ENCODE measurements at regions not wholly inside any gene's neighbourhood (a gene's known extent, or its start where the extent isn't known, plus 50 kb on each side); places are given as distances from the start of the nearest gene placed in this dataset.

GRCh38 chr5:156169495-156169894 is 157.5 kb upstream of the SGCD start:
- Mint-ChIP-seq H3K4me1 (ENCODE audit: low read depth, unreplicated experiment) (peaks cover 5% of the 10 kb centered on the region), H3K36me3 (ENCODE audit: low read depth, unreplicated experiment) (no peaks in the 10 kb centered on the region), H3K4me3 (ENCODE audit: unreplicated experiment) (no peak overlapping the region), H3K9me3 (ENCODE audit: unreplicated experiment) (no peaks in the 10 kb centered on the region), H3K27ac (ENCODE audit: unreplicated experiment) (no peak overlapping the region), H3K27me3 (ENCODE audit: low read depth, unreplicated experiment) (no peaks in the 10 kb centered on the region)
- Histone ChIP-seq H3K36me3 (ENCODE audit: insufficient read depth, low read length) (no peaks in the 10 kb centered on the region), H3K9ac (ENCODE audit: low read length) (no peak overlapping the region), H3K4me1 (ENCODE audit: insufficient read depth, low read length) (no peaks in the 10 kb centered on the region), H3K4me3 (ENCODE audit: insufficient read depth, low read depth, low read length) (no peak overlapping the region), H3K9me3 (ENCODE audit: insufficient read depth, low read depth, low read length) (no peaks in the 10 kb centered on the region), H3K27me3 (ENCODE audit: insufficient read depth, low read length) (no peaks in the 10 kb centered on the region), H4K20me1 (ENCODE audit: insufficient read depth, low read length) (no peaks in the 10 kb centered on the region), H2AFZ (ENCODE audit: low read depth, low read length) (no peak overlapping the region), H3K27ac (ENCODE audit: low read depth, low read length) (no peak overlapping the region), H3K79me2 (ENCODE audit: insufficient read depth, low read length) (no peaks in the 10 kb centered on the region), H3K4me2 (ENCODE audit: low read length) (no peak overlapping the region)
- no peak for TF ChIP-seq EZH2 (IDR thresholded peaks at IDR 0.05; ENCODE audit: insufficient read depth, low read length)
- TF ChIP-seq CTCF (IDR thresholded peaks at IDR 0.05; ENCODE audit: insufficient read depth, low read depth, low read length) = no peak
- DNase-seq (ENCODE audit: low read depth) (no peak), FAIRE-seq (no peak)

- Histone ChIP-seq H3K79me2 (ENCODE audit: insufficient read depth, low read length) (no peaks in the 10 kb centered on the region), H2AFZ (ENCODE audit: low read depth, low read length) (no peak overlapping the region), H3K4me3 (ENCODE audit: insufficient read depth, low read depth, low read length) (no peak overlapping the region), H3K4me2 (ENCODE audit: low read length) (no peak overlapping the region), H3K36me3 (ENCODE audit: insufficient read depth, low read length) (no peaks in the 10 kb centered on the region), H4K20me1 (ENCODE audit: insufficient read depth, low read length) (no peaks in the 10 kb centered on the region), H3K9me3 (ENCODE audit: insufficient read depth, low read depth, low read length) (no peaks in the 10 kb centered on the region), H3K27me3 (ENCODE audit: insufficient read depth, low read length) (no peaks in the 10 kb centered on the region), H3K4me1 (ENCODE audit: insufficient read depth, low read length) (no peaks in the 10 kb centered on the region), H3K9ac (ENCODE audit: low read length) (no peak overlapping the region), H3K27ac (ENCODE audit: low read depth, low read length) (no peak overlapping the region)
- no peaks in the 10 kb centered on the region for H3K36me3 Mint-ChIP-seq (ENCODE audit: low read depth, unreplicated experiment)
- peaks cover 4% of the 10 kb centered on the region for H3K4me1 Mint-ChIP-seq (ENCODE audit: low read depth, unreplicated experiment)
- DNase-seq (ENCODE audit: low read depth) (no peak), FAIRE-seq (no peak)
- no peaks in the 10 kb centered on the region for H3K9me3 Mint-ChIP-seq (ENCODE audit: unreplicated experiment)
- H3K27me3 Mint-ChIP-seq (ENCODE audit: low read depth, unreplicated experiment) = no peaks in the 10 kb centered on the region
- H3K27ac Mint-ChIP-seq (ENCODE audit: unreplicated experiment) = no peak overlapping the region
- no peak overlapping the region for H3K4me3 Mint-ChIP-seq (ENCODE audit: unreplicated experiment)
- TF ChIP-seq CTCF (IDR thresholded peaks at IDR 0.05; ENCODE audit: insufficient read depth, low read depth, low read length) = no peak
- TF ChIP-seq EZH2 (IDR thresholded peaks at IDR 0.05; ENCODE audit: insufficient read depth, low read length) = no peak
These were observed 156.5 kb upstream of the SGCD start for GRCh38 chr5:156170351-156170961.

GRCh38 chr5:156174225-156174624 is 152.7 kb upstream of the SGCD start:
- Mint-ChIP-seq H3K36me3 (ENCODE audit: low read depth, unreplicated experiment) (no peaks in the 10 kb centered on the region), H3K4me1 (ENCODE audit: low read depth, unreplicated experiment) (peaks cover 4% of the 10 kb centered on the region)

More at GRCh38 chr5:156174225-156174624, 152.7 kb upstream of the SGCD start:
- Histone ChIP-seq H3K27me3 (ENCODE audit: insufficient read depth, low read length) (no peaks in the 10 kb centered on the region), H3K4me1 (ENCODE audit: insufficient read depth, low read length) (no peaks in the 10 kb centered on the region), H3K27ac (ENCODE audit: low read depth, low read length) (no peak overlapping the region), H4K20me1 (ENCODE audit: insufficient read depth, low read length) (no peaks in the 10 kb centered on the region), H3K9me3 (ENCODE audit: insufficient read depth, low read depth, low read length) (no peaks in the 10 kb centered on the region), H3K36me3 (ENCODE audit: insufficient read depth, low read length) (no peaks in the 10 kb centered on the region), H3K79me2 (ENCODE audit: insufficient read depth, low read length) (no peaks in the 10 kb centered on the region), H3K4me3 (ENCODE audit: insufficient read depth, low read depth, low read length) (no peak overlapping the region), H2AFZ (ENCODE audit: low read depth, low read length) (no peak overlapping the region), H3K4me2 (ENCODE audit: low read length) (no peak overlapping the region), H3K9ac (ENCODE audit: low read length) (no peak overlapping the region)
- no peak for FAIRE-seq
- Mint-ChIP-seq H3K4me3 (ENCODE audit: unreplicated experiment) (no peak overlapping the region), H3K9me3 (ENCODE audit: unreplicated experiment) (no peaks in the 10 kb centered on the region), H3K27me3 (ENCODE audit: low read depth, unreplicated experiment) (no peaks in the 10 kb centered on the region), H3K27ac (ENCODE audit: unreplicated experiment) (no peak overlapping the region)
- no peak for DNase-seq (ENCODE audit: low read depth)
- TF ChIP-seq EZH2 (IDR thresholded peaks at IDR 0.05; ENCODE audit: insufficient read depth, low read length) (no peak), CTCF (IDR thresholded peaks at IDR 0.05; ENCODE audit: insufficient read depth, low read depth, low read length) (no peak)

Data from astrocyte (in vitro differentiated cells and primary cell).